ENCODE measurements at regions not wholly inside any gene's neighbourhood (a gene's known extent, or its start where the extent isn't known, plus 50 kb on each side); places are given as distances from the start of the nearest gene placed in this dataset.

- TF ChIP-seq FOXK2 (IDR thresholded peaks at IDR 0.05) (no peak), POLR2A (IDR thresholded peaks at IDR 0.05; ENCODE audit: low read depth, low read length) (no peak), TAF1 (IDR thresholded peaks at IDR 0.05; ENCODE audit: borderline replicate concordance, low read depth, low read length) (no peak), JUND (IDR thresholded peaks at IDR 0.05; ENCODE audit: low read depth, low read length) (no peak), ZNF592 (IDR thresholded peaks at IDR 0.05) (no peak), NFYB (IDR thresholded peaks at IDR 0.05; ENCODE audit: insufficient read depth, low read depth, low read length) (no peak), HCFC1 (IDR thresholded peaks at IDR 0.05; ENCODE audit: low read length) (no peak), STAT3 (IDR thresholded peaks at IDR 0.05; ENCODE audit: low read depth, low read length) (no peak)
- TF ChIP-seq, protein P1, sequence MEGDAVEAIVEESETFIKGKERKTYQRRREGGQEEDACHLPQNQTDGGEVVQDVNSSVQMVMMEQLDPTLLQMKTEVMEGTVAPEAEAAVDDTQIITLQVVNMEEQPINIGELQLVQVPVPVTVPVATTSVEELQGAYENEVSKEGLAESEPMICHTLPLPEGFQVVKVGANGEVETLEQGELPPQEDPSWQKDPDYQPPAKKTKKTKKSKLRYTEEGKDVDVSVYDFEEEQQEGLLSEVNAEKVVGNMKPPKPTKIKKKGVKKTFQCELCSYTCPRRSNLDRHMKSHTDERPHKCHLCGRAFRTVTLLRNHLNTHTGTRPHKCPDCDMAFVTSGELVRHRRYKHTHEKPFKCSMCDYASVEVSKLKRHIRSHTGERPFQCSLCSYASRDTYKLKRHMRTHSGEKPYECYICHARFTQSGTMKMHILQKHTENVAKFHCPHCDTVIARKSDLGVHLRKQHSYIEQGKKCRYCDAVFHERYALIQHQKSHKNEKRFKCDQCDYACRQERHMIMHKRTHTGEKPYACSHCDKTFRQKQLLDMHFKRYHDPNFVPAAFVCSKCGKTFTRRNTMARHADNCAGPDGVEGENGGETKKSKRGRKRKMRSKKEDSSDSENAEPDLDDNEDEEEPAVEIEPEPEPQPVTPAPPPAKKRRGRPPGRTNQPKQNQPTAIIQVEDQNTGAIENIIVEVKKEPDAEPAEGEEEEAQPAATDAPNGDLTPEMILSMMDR (IDR thresholded peaks at IDR 0.05 in 2 of 3, conservative IDR thresholded peaks at IDR 0.05 in 1 of 3; ENCODE audit: control insufficient read depth in 2 of 3, extremely low read depth in 1 of 3, insufficient read depth in 1 of 3, low read depth in 3 of 3, low read length in 3 of 3): no peak
- TF ChIP-seq, protein P2, sequence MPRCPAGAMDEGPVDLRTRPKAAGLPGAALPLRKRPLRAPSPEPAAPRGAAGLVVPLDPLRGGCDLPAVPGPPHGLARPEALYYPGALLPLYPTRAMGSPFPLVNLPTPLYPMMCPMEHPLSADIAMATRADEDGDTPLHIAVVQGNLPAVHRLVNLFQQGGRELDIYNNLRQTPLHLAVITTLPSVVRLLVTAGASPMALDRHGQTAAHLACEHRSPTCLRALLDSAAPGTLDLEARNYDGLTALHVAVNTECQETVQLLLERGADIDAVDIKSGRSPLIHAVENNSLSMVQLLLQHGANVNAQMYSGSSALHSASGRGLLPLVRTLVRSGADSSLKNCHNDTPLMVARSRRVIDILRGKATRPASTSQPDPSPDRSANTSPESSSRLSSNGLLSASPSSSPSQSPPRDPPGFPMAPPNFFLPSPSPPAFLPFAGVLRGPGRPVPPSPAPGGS (IDR thresholded peaks at IDR 0.05; ENCODE audit: borderline replicate concordance, insufficient read depth, low read depth, low read length, poor library complexity, severe bottlenecking): no peak
Measured at GRCh38 chr10:37035853-37036252, 89.5 kb upstream of the ANKRD30A start.
